HUES48 (cell line): ENCODE measurements at regions not wholly inside any gene's neighbourhood (a gene's known extent, or its start where the extent isn't known, plus 50 kb on each side); places are given as distances from the start of the nearest gene placed in this dataset.
A peak's percentile ranks its signal among the peaks of the same experiment; 100 is the strongest.

Experiments used
- H3K27ac ChIP-seq: one replicate; pipeline ENCODE4 v1.7.0; 2013; ENCODE audit warnings: low read depth, low read length, inconsistent platforms
- H3K27me3 ChIP-seq: 2 replicates; pipeline ENCODE4 v1.6.1; 2013; ENCODE audit warnings: mild to moderate bottlenecking, low read length; ENCODE audit not compliant: control insufficient read depth, insufficient read depth
- H3K36me3 ChIP-seq: 2 replicates; pipeline ENCODE4 v1.6.1; 2013; ENCODE audit warnings: low read length; ENCODE audit not compliant: control insufficient read depth, insufficient read depth
- H3K4me1 ChIP-seq: 2 replicates; pipeline ENCODE4 v1.6.1; 2013; ENCODE audit warnings: mild to moderate bottlenecking, low read length; ENCODE audit not compliant: control insufficient read depth, insufficient read depth
- H3K4me3 ChIP-seq: 2 replicates; pipeline ENCODE4 v1.5.1; 2013; ENCODE audit warnings: mild to moderate bottlenecking, low read depth, low read length
- H3K9ac ChIP-seq: 2 replicates; pipeline ENCODE4 v1.6.1; 2013; ENCODE audit warnings: mild to moderate bottlenecking, low read depth, low read length, moderate library complexity
- H3K9me3 ChIP-seq: 2 replicates; pipeline ENCODE4 v1.6.1; 2013; ENCODE audit warnings: low read length; ENCODE audit not compliant: control insufficient read depth, insufficient read depth

- Histone ChIP-seq H3K9me3 (no peaks in the 10 kb centered on the region), H3K36me3 (no peaks in the 10 kb centered on the region), H3K9ac (no peak overlapping the region), H3K27me3 (peaks cover 12% of the 10 kb centered on the region), H3K4me1 (peaks cover 20% of the 10 kb centered on the region), H3K27ac (peak overlapping the region; percentile 24), H3K4me3 (peak overlapping the region; percentile 89)
These were observed 2114.1 kb upstream of the PIK3C3 start for GRCh38 chr18:39840856-39841481.

DNA sequence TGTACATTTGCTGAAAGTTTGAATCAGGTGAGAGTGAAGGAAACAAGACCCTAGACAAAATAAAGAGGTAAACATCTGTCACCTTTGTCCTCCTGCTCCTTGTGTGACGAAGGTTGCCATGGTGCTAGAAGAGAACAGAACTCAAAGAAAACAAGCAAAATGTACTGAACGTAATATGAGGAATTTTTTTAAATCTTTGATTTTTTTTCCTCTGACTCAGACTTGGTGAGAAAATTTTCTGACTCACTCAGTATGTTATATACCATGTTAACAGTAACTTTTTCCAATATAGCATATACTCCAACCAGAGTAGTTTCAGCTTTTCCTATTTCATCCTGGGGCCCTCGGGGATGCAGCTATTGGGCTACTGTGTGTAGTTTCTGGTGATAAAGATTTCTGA lies 2114.6 kb upstream of the PIK3C3 start:
- Histone ChIP-seq H3K4me1 (peaks cover 20% of the 10 kb centered on the region), H3K27me3 (peaks cover 12% of the 10 kb centered on the region), H3K9ac (no peak overlapping the region), H3K4me3 (no peak overlapping the region), H3K9me3 (no peaks in the 10 kb centered on the region), H3K36me3 (no peaks in the 10 kb centered on the region), H3K27ac (no peak overlapping the region)

DNA sequence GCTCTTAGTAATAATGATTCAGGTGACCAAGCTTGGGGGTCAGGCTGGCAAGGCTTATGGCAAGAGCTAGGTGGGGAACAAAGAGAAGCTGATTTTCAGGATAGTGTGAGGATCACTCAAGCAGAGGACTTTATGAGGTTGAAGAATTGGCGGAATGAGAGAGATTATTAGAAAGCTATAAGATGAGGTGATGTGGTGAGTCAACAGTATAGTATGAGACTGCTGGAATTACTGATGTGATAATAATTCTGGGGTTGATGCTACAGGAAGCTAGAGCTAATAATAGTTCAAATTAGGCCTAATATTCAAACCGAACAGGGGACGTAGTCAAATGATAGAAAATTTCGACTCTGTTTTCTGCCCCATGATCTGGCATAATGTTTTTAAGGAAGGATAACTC lies 2115.3 kb upstream of the PIK3C3 start:
- peaks cover 12% of the 10 kb centered on the region for H3K27me3 ChIP-seq
- no peaks in the 10 kb centered on the region for H3K36me3 ChIP-seq
- H3K4me3 ChIP-seq, result no peak overlapping the region
- H3K9ac ChIP-seq, result no peak overlapping the region
- H3K4me1 ChIP-seq, result peaks cover 20% of the 10 kb centered on the region
- no peak overlapping the region for H3K27ac ChIP-seq
- no peaks in the 10 kb centered on the region for H3K9me3 ChIP-seq

DNA sequence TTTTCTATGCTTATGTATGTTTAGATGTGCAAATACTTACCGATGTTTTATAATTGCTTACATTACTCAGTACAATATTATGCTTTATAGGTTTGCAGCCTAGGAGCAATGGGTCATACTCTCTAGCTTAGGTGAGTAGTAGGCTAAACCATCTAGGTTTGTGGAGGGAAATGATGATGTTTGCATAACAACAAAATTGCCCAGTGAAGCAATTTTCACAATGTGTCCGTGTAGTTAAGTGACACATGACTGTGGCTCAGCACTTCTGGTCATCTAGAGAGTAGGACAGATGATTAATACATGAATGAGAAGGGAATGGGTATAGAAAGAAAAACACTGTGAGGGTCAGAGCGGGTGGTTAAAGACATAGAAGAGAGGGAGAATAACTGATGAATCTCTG lies 2116.2 kb upstream of the PIK3C3 start:
- H3K36me3 ChIP-seq, result no peaks in the 10 kb centered on the region
- peaks cover 12% of the 10 kb centered on the region for H3K27me3 ChIP-seq
- H3K4me3 ChIP-seq, result no peak overlapping the region
- no peak overlapping the region for H3K27ac ChIP-seq
- no peak overlapping the region for H3K9ac ChIP-seq
- H3K9me3 ChIP-seq, result no peaks in the 10 kb centered on the region
- H3K4me1 ChIP-seq, result peaks cover 17% of the 10 kb centered on the region

DNA sequence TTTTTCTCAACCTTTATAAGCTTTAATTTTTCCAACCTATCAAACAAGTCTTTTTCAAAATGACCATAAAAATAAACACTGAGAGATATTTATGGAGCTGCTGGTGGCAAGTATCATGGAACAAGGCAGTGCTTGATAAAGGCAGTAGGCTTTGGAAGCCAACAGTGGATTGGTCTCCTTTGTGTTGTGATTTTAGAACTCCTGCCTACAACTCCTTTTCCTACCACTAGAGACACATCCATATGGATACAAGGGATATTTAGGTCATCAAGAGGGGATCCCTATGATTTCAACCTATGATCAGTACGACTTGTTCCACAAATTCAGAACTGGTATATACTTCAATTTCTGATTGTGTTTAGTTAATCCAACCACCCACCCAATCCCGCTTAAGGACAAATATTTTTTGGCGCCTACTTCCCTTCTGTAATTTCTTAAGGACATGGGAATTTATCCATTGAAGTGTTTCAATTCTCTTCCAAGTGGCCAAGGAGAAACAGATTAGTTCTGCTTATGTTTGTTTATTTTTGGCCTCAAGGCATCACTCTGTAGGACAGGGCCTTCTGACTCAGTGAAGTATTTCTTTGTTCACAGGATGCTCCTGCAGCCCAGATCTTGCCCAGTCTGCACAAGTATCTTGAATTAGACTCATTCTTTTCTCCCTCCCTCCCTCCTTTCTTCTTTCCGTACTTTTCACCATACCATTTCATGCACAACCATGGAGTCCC lies 2119.6 kb upstream of the PIK3C3 start:
- H3K4me1 ChIP-seq, result no peaks in the 10 kb centered on the region
- no peak overlapping the region for H3K9ac ChIP-seq
- H3K27ac ChIP-seq, result no peak overlapping the region
- no peak overlapping the region for H3K4me3 ChIP-seq
- H3K27me3 ChIP-seq, result peaks cover 3% of the 10 kb centered on the region
- no peaks in the 10 kb centered on the region for H3K36me3 ChIP-seq
- no peaks in the 10 kb centered on the region for H3K9me3 ChIP-seq

DNA sequence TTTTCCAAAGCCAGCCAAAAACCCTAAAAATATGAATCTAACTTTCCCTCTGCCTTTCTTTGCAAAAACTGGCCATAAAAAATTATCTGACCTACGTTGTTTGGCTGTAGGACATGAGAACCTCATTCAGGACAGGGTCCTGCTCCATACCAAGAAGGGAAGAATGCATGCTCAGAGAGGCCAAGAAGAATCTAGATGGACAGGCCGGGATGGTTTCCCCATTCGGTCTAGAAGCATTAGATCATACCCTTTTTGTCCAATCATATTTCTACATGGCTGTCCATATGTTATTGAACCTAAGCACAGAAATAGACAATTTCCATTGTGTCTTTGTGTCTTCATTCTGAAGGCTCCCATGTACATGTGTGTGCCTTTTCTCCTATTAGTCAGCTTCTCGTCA lies 2120.4 kb upstream of the PIK3C3 start:
- Histone ChIP-seq H3K9ac (no peak overlapping the region), H3K4me3 (no peak overlapping the region), H3K27me3 (no peaks in the 10 kb centered on the region)

DNA sequence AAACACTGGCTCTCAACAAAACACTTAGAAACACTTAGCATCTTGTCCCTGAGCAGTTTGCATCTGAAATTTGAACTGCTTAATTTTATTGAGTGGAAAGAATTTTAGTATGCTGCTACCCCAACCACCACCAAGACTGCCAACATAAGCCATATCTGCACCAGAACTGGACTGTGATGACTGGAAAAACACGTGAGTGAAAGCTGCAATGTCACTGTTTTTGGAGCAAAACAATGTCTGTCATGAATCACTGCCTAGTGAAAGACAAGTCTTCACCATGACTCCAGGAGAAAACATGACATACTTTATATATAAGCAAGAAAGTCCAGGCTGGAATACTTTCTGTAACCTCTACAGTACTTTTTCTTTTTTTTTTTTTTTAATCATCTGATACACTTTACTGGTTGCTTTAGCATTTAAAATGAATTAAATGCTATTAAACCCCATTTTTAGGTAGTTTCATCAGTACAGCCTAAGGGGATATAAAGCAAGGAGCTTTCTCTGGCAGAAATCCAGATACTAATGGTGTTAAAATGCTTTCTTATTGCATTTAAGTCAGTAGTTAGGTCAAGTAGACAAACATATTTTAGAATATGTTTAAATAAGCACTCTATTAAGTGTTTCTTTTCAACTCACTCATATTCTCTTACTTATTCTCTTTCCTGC lies 2129.4 kb upstream of the PIK3C3 start:
- H3K27ac ChIP-seq, result no peak overlapping the region
- no peak overlapping the region for H3K4me3 ChIP-seq
- H3K27me3 ChIP-seq, result no peaks in the 10 kb centered on the region; the same call in 1 of the 2 replicates
- H3K36me3 ChIP-seq, result no peaks in the 10 kb centered on the region
- H3K9ac ChIP-seq, result no peak overlapping the region
- no peaks in the 10 kb centered on the region for H3K9me3 ChIP-seq
- H3K4me1 ChIP-seq, result peaks cover 9% of the 10 kb centered on the region; the same call in 1 of the 2 replicates

More for the DNA sequence above, 2120.4 kb upstream of the PIK3C3 start:
- H3K9me3 ChIP-seq, result no peaks in the 10 kb centered on the region
- H3K36me3 ChIP-seq, result no peaks in the 10 kb centered on the region
- H3K4me1 ChIP-seq, result no peaks in the 10 kb centered on the region
- H3K27ac ChIP-seq, result no peak overlapping the region

DNA sequence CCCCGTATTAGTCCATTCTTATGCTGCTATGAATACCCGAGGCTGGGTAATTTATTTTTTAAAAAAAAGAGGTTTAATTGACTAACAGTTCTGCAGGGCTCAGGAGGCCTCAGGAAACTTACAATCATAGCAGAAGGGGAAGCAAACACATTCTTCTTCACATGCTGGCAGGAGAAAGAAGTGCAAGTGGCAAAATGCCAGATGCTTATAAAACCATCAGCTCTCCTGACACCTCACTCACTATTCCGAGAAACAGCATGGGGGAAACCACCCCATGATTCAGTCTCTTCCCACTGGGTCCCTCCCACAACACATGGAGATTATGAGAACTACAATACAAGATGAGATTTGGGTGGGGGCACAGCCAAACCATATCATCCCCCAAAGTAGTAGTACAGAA lies 2148.5 kb upstream of the PIK3C3 start:
- no peak overlapping the region for H3K4me3 ChIP-seq
- H3K9ac ChIP-seq, result no peak overlapping the region
- no peaks in the 10 kb centered on the region for H3K27me3 ChIP-seq
- H3K4me1 ChIP-seq, result no peaks in the 10 kb centered on the region
- no peaks in the 10 kb centered on the region for H3K36me3 ChIP-seq
- peaks cover 10% of the 10 kb centered on the region for H3K9me3 ChIP-seq
- no peak overlapping the region for H3K27ac ChIP-seq

- Histone ChIP-seq H3K36me3 (no peaks in the 10 kb centered on the region), H3K9ac (no peak overlapping the region), H3K27me3 (no peaks in the 10 kb centered on the region), H3K4me1 (peaks cover 3% of the 10 kb centered on the region; the same call in 1 of the 2 replicates), H3K27ac (no peak overlapping the region), H3K9me3 (peaks cover 15% of the 10 kb centered on the region), H3K4me3 (no peak overlapping the region)
These were observed 2149.8 kb upstream of the PIK3C3 start for GRCh38 chr18:39805218-39805617.

DNA sequence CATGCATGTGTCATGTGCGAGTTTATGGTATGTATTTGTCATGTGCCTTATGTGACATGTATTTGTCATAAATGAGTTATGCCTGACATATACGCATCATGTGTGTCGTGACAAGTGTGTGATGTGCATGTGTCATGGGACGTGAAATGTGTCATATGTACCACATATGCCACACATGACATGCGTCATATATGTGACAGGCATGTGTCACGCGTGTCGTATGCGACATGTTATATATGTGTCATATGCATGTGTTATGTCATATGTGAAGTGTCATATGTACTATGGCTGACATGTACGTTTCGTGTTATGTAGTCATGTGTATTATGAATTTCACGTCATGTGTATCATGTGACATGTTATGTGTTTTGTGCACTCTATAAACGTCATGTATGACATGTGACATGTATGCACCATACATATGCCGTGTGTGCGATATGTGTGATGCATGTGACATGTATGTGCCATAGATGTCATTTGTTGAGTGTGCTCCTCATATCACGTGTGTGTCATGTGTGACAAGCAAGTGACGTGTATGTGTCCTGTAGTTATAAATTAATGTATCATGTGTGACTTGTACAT lies 2152.3 kb upstream of the PIK3C3 start:
- no peaks in the 10 kb centered on the region for H3K27me3 ChIP-seq
- H3K9me3 ChIP-seq, result peaks cover 15% of the 10 kb centered on the region
- H3K36me3 ChIP-seq, result no peaks in the 10 kb centered on the region
- H3K9ac ChIP-seq, result no peak overlapping the region
- no peak overlapping the region for H3K27ac ChIP-seq
- H3K4me3 ChIP-seq, result no peak overlapping the region
- H3K4me1 ChIP-seq, result peaks cover 7% of the 10 kb centered on the region

DNA sequence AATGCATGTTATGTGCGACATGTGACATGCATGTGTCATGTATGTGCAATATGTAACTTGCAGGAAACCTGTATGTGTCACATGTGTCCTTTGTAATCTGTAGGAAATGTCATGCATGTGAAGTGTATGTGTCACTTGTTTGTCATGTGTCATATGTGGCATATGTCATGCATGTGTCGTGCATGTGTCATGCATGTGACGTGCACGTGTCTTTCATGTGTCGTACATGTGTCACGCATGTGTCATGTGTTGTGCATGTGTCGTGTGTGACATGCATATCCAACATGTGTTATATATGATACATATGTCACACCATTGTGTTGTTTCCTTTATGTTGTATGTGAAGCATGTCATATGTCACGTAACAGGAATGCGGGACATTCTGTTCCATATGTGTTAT lies 2153.2 kb upstream of the PIK3C3 start:
- Histone ChIP-seq H3K9me3 (peaks cover 15% of the 10 kb centered on the region), H3K9ac (no peak overlapping the region), H3K36me3 (no peaks in the 10 kb centered on the region), H3K4me1 (peaks cover 16% of the 10 kb centered on the region), H3K27me3 (no peaks in the 10 kb centered on the region), H3K4me3 (no peak overlapping the region), H3K27ac (no peak overlapping the region)
